Progenitor cell of endocrine pancreas (in vitro differentiated cells): ENCODE measurements at regions not wholly inside any gene's neighbourhood (a gene's known extent, or its start where the extent isn't known, plus 50 kb on each side); places are given as distances from the start of the nearest gene placed in this dataset.
"Not testable (repeated sequence)": the region's sequence is repeated elsewhere in the genome, so short reads cannot be mapped to it uniquely, and the experiment has no call there.

Source experiments
- DNase-seq: peaks from one replicate; pipeline ENCODE4 v3.0.0; 2021; ENCODE audit warnings: low spot score; ENCODE audit not compliant: unreplicated experiment
- H3K27ac Mint-ChIP-seq: 2 replicates; pipeline ENCODE4 v1.8.0; 2021; ENCODE audit warnings: mild to moderate bottlenecking, moderate library complexity, mixed read lengths
- H3K27me3 Mint-ChIP-seq: 2 replicates; pipeline ENCODE4 v1.8.0; 2021; ENCODE audit warnings: mixed read lengths
- H3K36me3 Mint-ChIP-seq: 2 replicates; pipeline ENCODE4 v1.8.0; 2022; ENCODE audit warnings: mixed read lengths; ENCODE audit not compliant: insufficient read depth
- H3K4me1 Mint-ChIP-seq: 2 replicates; pipeline ENCODE4 v1.8.0; 2021; ENCODE audit warnings: low read depth, mixed read lengths
- H3K4me3 Mint-ChIP-seq: 2 replicates; pipeline ENCODE4 v1.8.0; 2021; ENCODE audit warnings: low read depth, mild to moderate bottlenecking, moderate library complexity, mixed read lengths
- H3K9me3 Mint-ChIP-seq: 2 replicates; pipeline ENCODE4 v1.8.0; 2021; ENCODE audit warnings: low read depth, mixed read lengths
- TF ChIP-seq, protein P1 (sequence below): fragments of 200-600 bp; sonication (generic); IDR thresholded peaks from one replicate; pipeline ENCODE4 v1.5.0; 2021; ENCODE audit warnings: antibody characterized with exemption, mild to moderate bottlenecking; ENCODE audit not compliant: unreplicated experiment

DNA sequence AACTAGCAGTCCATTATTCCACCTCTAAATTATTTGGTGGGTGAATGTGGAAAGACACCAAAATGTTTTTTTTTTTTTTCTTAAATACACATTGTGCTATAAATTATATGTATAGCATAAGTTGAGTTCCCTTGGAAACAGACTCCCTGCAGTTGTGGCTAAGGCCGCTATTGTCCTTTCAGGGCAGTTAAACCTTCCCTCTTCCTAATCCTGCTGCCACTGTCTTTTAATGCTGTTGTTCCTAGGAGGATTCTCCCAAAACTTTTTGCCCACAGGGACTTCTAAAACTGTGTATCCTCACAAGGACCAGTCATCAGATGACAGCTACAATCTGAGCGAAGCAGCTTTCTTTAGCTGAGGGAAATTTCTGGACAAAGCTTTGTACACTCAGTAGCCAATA is 478.9 kb upstream of the CHORDC1 start:
- no peak overlapping the region for H3K4me3 Mint-ChIP-seq
- TF ChIP-seq, protein P1, sequence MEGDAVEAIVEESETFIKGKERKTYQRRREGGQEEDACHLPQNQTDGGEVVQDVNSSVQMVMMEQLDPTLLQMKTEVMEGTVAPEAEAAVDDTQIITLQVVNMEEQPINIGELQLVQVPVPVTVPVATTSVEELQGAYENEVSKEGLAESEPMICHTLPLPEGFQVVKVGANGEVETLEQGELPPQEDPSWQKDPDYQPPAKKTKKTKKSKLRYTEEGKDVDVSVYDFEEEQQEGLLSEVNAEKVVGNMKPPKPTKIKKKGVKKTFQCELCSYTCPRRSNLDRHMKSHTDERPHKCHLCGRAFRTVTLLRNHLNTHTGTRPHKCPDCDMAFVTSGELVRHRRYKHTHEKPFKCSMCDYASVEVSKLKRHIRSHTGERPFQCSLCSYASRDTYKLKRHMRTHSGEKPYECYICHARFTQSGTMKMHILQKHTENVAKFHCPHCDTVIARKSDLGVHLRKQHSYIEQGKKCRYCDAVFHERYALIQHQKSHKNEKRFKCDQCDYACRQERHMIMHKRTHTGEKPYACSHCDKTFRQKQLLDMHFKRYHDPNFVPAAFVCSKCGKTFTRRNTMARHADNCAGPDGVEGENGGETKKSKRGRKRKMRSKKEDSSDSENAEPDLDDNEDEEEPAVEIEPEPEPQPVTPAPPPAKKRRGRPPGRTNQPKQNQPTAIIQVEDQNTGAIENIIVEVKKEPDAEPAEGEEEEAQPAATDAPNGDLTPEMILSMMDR, result no peak
- no peak for DNase-seq
- no peaks in the 10 kb centered on the region for H3K36me3 Mint-ChIP-seq
- H3K4me1 Mint-ChIP-seq, result peaks cover 2% of the 10 kb centered on the region
- no peaks in the 10 kb centered on the region for H3K9me3 Mint-ChIP-seq
- H3K27ac Mint-ChIP-seq, result no peak overlapping the region
- H3K27me3 Mint-ChIP-seq, result peaks cover 15% of the 10 kb centered on the region

DNA sequence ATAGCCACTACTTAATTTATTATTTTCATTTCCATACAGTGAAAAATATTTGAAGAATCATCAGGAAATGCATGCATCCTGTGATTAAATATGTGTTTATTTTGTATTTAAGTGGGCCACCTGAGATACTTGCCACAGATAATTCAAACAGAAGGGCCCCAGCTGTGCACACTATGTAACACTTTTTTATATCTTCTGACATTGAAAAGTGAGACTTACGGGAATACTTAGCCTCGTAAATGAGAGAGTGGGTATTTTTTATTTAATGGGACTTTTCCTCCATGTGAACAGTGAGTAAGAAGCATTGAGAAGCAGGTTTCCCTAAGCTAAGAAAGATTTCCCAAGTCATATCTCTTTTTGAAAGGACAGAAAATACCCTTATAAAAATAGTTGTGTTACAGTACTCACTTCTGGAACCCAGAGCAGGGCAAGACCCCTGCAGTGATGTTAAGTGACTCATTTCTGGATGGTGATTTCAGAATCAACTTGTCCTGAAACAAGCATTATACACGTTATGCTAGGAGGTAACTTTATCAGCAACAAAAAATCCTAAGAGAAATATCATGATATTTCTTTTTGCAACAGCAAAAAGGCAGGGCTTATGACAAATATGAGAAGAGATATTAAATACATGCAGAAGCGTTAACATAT is 478.1 kb upstream of the CHORDC1 start:
- H3K9me3 Mint-ChIP-seq, result no peaks in the 10 kb centered on the region
- no peaks in the 10 kb centered on the region for H3K36me3 Mint-ChIP-seq
- H3K27ac Mint-ChIP-seq, result no peak overlapping the region
- peaks cover 10% of the 10 kb centered on the region for H3K27me3 Mint-ChIP-seq
- TF ChIP-seq, protein P1, result no peak
- H3K4me3 Mint-ChIP-seq, result no peak overlapping the region
- DNase-seq, result no peak
- peaks cover 2% of the 10 kb centered on the region for H3K4me1 Mint-ChIP-seq

DNA sequence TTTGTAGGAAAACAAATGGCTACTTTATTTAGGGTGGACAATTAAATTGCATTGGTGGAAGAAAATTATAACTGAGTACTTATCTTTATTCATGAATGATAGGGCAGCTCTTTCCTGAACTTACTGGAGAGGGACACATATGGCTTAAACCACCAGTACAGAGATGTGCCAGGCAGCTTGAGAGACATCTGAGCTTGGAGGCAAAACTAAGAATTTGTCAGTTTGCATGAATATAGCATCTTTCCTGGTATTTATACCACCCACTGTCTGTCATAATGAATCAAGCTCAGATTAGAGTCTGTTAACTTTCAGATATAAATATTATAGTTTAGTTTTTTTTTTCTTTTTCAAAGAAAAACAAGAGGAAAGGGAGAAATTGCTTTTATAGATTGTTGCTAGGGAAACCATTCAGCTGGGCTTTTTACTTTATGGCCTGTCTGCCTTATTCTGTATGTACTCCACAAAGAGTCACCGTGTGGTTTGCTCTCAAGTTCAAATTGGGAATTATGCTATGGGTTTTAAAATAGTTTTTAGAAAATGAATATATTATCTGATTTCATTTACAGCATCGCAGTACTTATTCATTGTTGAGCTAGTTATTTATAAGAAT is 477.0 kb upstream of the CHORDC1 start:
- TF ChIP-seq, protein P1, result no peak
- Mint-ChIP-seq H3K27me3 (peaks cover 3% of the 10 kb centered on the region), H3K27ac (no peak overlapping the region), H3K4me3 (no peak overlapping the region), H3K36me3 (no peaks in the 10 kb centered on the region), H3K4me1 (peaks cover 2% of the 10 kb centered on the region), H3K9me3 (no peaks in the 10 kb centered on the region)
- DNase-seq, result no peak

DNA sequence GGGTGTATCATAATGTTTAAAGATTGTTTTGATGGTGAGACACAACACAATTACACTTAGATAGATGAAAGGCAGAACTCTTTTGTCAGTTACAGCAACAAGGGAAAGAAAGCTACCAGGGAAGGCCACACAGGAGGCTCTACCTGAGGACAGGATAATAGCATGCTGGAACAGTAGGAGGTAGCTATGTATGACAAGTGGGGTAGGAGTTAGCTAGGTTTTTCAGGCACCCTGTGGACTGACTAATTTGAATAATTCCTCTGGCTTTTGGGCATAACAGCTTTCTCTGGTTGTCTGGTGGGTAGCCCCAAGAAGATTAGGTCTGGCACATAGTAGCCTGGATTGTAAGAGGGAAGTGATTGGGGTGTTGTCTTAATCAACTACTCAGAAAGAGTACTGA is 475.4 kb upstream of the CHORDC1 start:
- peaks cover 2% of the 10 kb centered on the region for H3K4me1 Mint-ChIP-seq
- no peaks in the 10 kb centered on the region for H3K36me3 Mint-ChIP-seq
- H3K4me3 Mint-ChIP-seq, result no peak overlapping the region
- TF ChIP-seq, protein P1, result no peak
- peaks cover 4% of the 10 kb centered on the region for H3K9me3 Mint-ChIP-seq
- no peak overlapping the region for H3K27ac Mint-ChIP-seq
- H3K27me3 Mint-ChIP-seq, result peaks cover under 1% of the 10 kb centered on the region
- no peak for DNase-seq

DNA sequence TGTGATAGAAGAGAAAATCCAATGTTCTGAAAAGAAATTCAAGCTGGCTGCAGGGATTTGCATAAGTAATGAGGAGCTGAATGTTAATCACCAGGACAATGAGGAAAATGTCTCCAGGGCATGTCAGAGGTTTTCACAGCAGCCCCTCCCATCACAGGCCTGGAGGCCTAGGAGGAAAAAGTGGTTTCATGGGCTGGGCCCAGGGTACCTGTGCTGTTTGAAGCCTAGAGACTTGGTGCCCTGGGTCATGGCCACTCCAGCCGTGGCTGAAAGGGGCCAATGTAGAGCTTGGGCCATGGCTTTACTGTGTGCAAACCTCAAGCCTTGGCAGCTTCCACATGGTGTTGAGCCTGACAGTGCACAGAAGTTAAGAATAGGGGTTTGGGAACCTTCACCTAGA is 452.6 kb upstream of the CHORDC1 start:
- not testable (repeated sequence) for H3K4me1 Mint-ChIP-seq, H3K4me3 Mint-ChIP-seq, H3K27ac Mint-ChIP-seq, H3K36me3 Mint-ChIP-seq, DNase-seq, H3K27me3 Mint-ChIP-seq
- H3K9me3 Mint-ChIP-seq, result peaks cover 13% of the 10 kb centered on the region

DNA sequence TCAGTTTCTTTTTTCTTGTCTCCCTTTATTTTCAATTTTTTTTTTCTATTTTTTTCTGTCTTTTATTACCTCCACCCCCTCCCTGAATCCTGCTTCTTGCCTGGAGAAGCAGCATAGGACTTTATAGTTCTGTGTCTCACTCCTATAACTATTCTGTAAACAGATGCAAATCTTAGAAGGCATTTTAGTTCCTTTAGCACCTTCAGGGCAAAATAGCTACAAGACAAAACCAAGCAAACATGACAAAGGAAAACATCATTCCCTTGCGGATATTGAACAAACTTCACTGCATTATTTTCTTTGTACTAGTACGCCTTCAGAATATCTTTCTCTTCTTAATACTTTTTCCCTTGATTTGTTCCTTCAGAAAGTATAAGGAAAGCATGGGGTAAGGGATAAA is 446.2 kb upstream of the CHORDC1 start:
- Mint-ChIP-seq H3K9me3 (no peaks in the 10 kb centered on the region), H3K36me3 (no peaks in the 10 kb centered on the region), H3K27ac (no peak overlapping the region), H3K4me3 (no peak overlapping the region), H3K27me3 (no peaks in the 10 kb centered on the region), H3K4me1 (no peaks in the 10 kb centered on the region)
- DNase-seq, result no peak
- TF ChIP-seq, protein P1, result no peak
